ENCODE measurements at regions not wholly inside any gene's neighbourhood (a gene's known extent, or its start where the extent isn't known, plus 50 kb on each side); places are given as distances from the start of the nearest gene placed in this dataset.

DNA sequence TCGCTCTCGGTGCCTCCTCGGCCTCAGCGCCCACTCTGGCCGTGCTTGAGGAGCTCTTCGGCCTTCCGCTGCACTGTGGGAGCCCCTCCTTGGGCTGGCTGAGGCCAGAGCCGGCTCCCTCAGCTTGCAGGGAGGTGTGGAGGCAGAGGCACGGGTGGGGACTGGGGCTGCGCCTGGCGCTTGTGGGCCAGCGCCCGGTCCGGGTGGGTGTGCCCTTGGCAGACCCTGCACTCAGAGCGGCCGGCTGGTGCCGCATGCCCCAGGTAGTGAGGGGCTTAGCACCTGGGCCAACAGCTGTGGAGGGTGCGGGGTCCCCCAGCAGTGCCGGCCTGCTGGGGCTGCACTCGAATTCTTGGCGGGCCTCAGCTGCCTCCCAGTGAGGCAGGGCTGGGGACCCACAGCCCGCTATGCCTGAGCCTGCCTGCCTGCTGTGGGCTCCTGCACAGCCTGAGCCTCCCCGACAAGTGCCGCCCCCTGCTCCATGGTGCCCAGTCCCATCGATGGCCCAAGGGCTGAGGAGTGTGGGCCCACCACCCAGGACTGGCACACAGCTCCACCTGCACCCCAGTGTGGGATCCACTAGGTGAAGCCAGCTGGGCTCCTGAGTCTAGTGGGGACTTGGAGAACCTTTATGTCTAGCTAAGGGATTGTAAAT lies 2085.2 kb upstream of the ACO1 start:
- TF ChIP-seq ZNF274 (IDR thresholded peaks at IDR 0.05; ENCODE audit: low read depth, low read length) (no peak), SUZ12 (IDR thresholded peaks at IDR 0.05; ENCODE audit: extremely low read depth, insufficient read depth, insufficient read length) (no peak), YY1 (IDR thresholded peaks at IDR 0.05; ENCODE audit: insufficient read depth, insufficient read length) (no peak)

Data from NT2/D1 (cell line).